Osteoblast (primary cell): ENCODE measurements at regions not wholly inside any gene's neighbourhood (a gene's known extent, or its start where the extent isn't known, plus 50 kb on each side); places are given as distances from the start of the nearest gene placed in this dataset.

Experiments
- DNase-seq: peaks from one replicate; pipeline ENCODE4 v3.0.0; 2011; ENCODE audit warnings: low spot score, mixed read lengths; ENCODE audit not compliant: insufficient read length; ENCODE audit errors: missing footprints
- H2AFZ ChIP-seq: 2 replicates; pipeline ENCODE4 v1.6.0; 2011; ENCODE audit warnings: mild to moderate bottlenecking, low read length
- H3K27ac ChIP-seq: 2 replicates; pipeline ENCODE4 v1.5.1; 2011; ENCODE audit warnings: mild to moderate bottlenecking, low read depth, low read length, moderate library complexity
- H3K27me3 ChIP-seq: 2 replicates; pipeline ENCODE4 v1.6.0; 2012; ENCODE audit warnings: mild to moderate bottlenecking, control low read depth, inconsistent platforms, low read length, moderate library complexity; ENCODE audit not compliant: insufficient read depth
- H3K36me3 ChIP-seq: 2 replicates; pipeline ENCODE4 v1.5.1; 2011; ENCODE audit warnings: mild to moderate bottlenecking, low read length, control low read depth, moderate library complexity; ENCODE audit not compliant: insufficient read depth
- H3K4me1 ChIP-seq: 2 replicates; pipeline ENCODE4 v1.5.1; 2011; ENCODE audit warnings: mild to moderate bottlenecking, low read length, control low read depth, moderate library complexity; ENCODE audit not compliant: insufficient read depth
- H3K4me2 ChIP-seq: 2 replicates; pipeline ENCODE4 v1.6.0; 2011; ENCODE audit warnings: mild to moderate bottlenecking, low read length; ENCODE audit not compliant: insufficient read depth
- H3K4me3 ChIP-seq: fragments of 200-600 bp; sonication (generic); 3 replicates; pipeline ENCODE4 v1.5.1; 2012; ENCODE audit warnings: mild to moderate bottlenecking, low read length, inconsistent platforms; ENCODE audit not compliant: insufficient read depth
- H3K79me2 ChIP-seq: 2 replicates; pipeline ENCODE4 v1.6.0; 2012; ENCODE audit warnings: mild to moderate bottlenecking, low read length, control low read depth, inconsistent platforms; ENCODE audit not compliant: insufficient read depth
- H3K9me3 ChIP-seq: 2 replicates; pipeline ENCODE4 v1.5.1; 2011; ENCODE audit warnings: low read depth, low read length, control low read depth
- H4K20me1 ChIP-seq: 2 replicates; pipeline ENCODE4 v1.6.0; 2012; ENCODE audit warnings: mild to moderate bottlenecking, low read length, control low read depth; ENCODE audit not compliant: insufficient read depth
- TF ChIP-seq, protein P1 (sequence below): IDR thresholded peaks from 2 replicates; pipeline ENCODE4 v1.5.1; 2011; ENCODE audit warnings: mild to moderate bottlenecking, low read depth, low read length, moderate library complexity; ENCODE audit errors: extremely low read depth

DNA sequence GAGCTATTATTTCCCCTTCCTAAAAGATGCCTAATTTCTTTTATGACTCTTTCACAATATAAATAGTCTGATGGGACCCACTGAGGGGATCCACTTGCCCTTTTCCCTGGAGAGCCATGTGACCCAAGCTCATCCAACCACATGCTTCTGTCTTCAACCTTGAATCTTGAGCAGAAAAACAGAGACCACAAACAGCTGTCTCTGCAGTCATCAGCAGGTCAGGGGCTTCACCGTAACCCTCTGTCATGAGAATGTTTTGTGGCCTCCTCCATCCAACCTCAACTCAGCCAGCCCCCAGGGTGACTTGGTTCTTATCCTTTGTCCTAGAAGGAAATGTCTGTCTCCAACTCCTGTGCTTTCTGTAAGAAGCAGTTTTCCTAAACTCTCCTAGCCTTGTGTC is 129.6 kb upstream of the POU2AF2 start:
- DNase-seq, result no peak
- no peaks in the 10 kb centered on the region for H3K4me1 ChIP-seq
- no peaks in the 10 kb centered on the region for H3K36me3 ChIP-seq
- H3K9me3 ChIP-seq, result no peaks in the 10 kb centered on the region
- H3K27me3 ChIP-seq, result no peaks in the 10 kb centered on the region
- no peak overlapping the region for H3K4me2 ChIP-seq
- H3K4me3 ChIP-seq, result no peak overlapping the region
- no peaks in the 10 kb centered on the region for H4K20me1 ChIP-seq
- H3K27ac ChIP-seq, result no peak overlapping the region
- TF ChIP-seq, protein P1, sequence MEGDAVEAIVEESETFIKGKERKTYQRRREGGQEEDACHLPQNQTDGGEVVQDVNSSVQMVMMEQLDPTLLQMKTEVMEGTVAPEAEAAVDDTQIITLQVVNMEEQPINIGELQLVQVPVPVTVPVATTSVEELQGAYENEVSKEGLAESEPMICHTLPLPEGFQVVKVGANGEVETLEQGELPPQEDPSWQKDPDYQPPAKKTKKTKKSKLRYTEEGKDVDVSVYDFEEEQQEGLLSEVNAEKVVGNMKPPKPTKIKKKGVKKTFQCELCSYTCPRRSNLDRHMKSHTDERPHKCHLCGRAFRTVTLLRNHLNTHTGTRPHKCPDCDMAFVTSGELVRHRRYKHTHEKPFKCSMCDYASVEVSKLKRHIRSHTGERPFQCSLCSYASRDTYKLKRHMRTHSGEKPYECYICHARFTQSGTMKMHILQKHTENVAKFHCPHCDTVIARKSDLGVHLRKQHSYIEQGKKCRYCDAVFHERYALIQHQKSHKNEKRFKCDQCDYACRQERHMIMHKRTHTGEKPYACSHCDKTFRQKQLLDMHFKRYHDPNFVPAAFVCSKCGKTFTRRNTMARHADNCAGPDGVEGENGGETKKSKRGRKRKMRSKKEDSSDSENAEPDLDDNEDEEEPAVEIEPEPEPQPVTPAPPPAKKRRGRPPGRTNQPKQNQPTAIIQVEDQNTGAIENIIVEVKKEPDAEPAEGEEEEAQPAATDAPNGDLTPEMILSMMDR, result no peak
- no peak overlapping the region for H2AFZ ChIP-seq
- no peaks in the 10 kb centered on the region for H3K79me2 ChIP-seq

DNA sequence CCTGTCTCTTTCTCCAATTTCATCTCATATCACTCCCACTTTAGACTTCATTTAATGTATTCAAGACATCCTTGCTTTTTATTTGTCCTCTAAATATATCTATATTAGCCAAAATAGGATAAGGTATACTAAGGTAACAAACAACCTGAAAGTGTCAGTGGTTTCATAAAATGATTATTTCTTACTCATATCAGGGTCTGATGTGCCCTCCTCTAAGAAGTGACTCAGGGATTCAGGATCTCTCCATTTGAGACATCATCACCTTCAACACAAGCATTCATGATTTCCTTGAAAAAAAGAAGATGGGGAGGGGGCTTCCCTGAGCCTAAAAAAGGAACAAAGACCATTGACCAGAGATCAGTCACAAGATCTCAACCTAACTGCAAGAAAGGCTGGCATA is 131.4 kb upstream of the POU2AF2 start:
- H3K36me3 ChIP-seq, result no peaks in the 10 kb centered on the region
- H3K4me3 ChIP-seq, result no peak overlapping the region
- H3K27ac ChIP-seq, result no peak overlapping the region
- DNase-seq, result no peak
- H3K4me2 ChIP-seq, result no peak overlapping the region
- no peaks in the 10 kb centered on the region for H3K27me3 ChIP-seq
- no peaks in the 10 kb centered on the region for H4K20me1 ChIP-seq
- TF ChIP-seq, protein P1, result no peak
- H3K4me1 ChIP-seq, result no peaks in the 10 kb centered on the region
- H3K9me3 ChIP-seq, result no peaks in the 10 kb centered on the region
- H3K79me2 ChIP-seq, result no peaks in the 10 kb centered on the region
- no peak overlapping the region for H2AFZ ChIP-seq

DNA sequence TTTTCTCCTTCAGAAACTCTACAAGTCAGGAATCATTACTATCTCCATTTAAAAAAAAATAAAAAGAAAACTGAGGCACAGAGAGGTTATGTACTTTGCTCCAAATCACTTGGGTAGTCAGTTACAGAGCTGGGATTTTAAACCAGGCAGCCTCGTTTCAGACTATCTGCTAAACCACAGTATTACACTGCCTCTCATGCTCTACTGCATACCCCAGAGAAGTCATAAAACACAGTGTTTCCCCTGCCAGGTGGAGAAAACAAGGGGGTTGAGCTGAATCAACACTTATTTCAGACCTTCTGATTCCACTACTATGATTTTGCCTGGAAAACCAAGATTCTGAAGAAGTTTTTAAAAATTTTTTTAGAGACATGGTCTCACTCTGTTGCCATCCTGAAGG is 132.9 kb upstream of the POU2AF2 start:
- H3K27ac ChIP-seq, result no peak overlapping the region
- H3K79me2 ChIP-seq, result no peaks in the 10 kb centered on the region
- no peak overlapping the region for H3K4me2 ChIP-seq
- TF ChIP-seq, protein P1, result no peak
- no peak overlapping the region for H2AFZ ChIP-seq
- H3K4me1 ChIP-seq, result no peaks in the 10 kb centered on the region
- H3K4me3 ChIP-seq, result no peak overlapping the region
- H3K27me3 ChIP-seq, result no peaks in the 10 kb centered on the region
- no peaks in the 10 kb centered on the region for H3K9me3 ChIP-seq
- no peaks in the 10 kb centered on the region for H3K36me3 ChIP-seq
- no peaks in the 10 kb centered on the region for H4K20me1 ChIP-seq
- no peak for DNase-seq

DNA sequence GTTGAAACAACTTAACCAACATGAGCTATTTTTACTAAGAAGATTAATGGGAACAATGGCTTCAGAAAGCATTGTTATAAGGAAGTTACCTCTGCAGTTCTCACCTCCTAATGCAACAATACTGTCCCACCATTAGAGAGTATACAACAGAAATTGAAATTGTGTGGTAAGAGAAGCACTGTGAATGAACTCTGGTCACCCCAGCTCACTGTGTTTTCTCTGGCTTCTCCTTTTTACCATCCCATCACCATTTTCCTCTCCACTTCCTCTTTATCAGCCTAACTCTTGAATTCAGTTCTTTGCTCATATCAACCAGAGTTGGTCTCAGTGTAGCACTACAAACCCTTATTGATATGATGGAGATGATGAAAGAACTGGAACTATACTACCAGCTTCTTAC is 138.0 kb upstream of the POU2AF2 start:
- TF ChIP-seq, protein P1, result no peak
- Histone ChIP-seq H3K4me3 (no peak overlapping the region), H3K27me3 (no peaks in the 10 kb centered on the region), H3K4me2 (no peak overlapping the region), H3K79me2 (no peaks in the 10 kb centered on the region), H3K27ac (no peak overlapping the region), H4K20me1 (no peaks in the 10 kb centered on the region), H3K9me3 (no peaks in the 10 kb centered on the region), H3K36me3 (no peaks in the 10 kb centered on the region), H3K4me1 (no peaks in the 10 kb centered on the region), H2AFZ (no peak overlapping the region)
- DNase-seq, result no peak
